Breast epithelium (tissue), 3 donors: ENCODE measurements at regions not wholly inside any gene's neighbourhood (a gene's known extent, or its start where the extent isn't known, plus 50 kb on each side); places are given as distances from the start of the nearest gene placed in this dataset.

Source experiments
- POLR2A ChIP-seq: fragments of 450-650 bp; IDR thresholded peaks from one replicate; pipeline ENCODE4 v1.6.1; 2016; ENCODE audit warnings: antibody characterized with exemption, mild to moderate bottlenecking, moderate library complexity
- POLR2AphosphoS5 ChIP-seq, 3 donors: sonication (generic); formaldehyde crosslinking; IDR thresholded peaks; one replicate each; pipeline ENCODE4 v1.6.1; 2017; ENCODE audit warnings: antibody characterized with exemption in 3 of 3
- TF ChIP-seq, protein P1 (sequence below), 3 donors: fragments of 450-650 bp; IDR thresholded peaks; one replicate each; pipeline ENCODE4 v1.5.1; 2016 to 2017; ENCODE audit warnings: antibody characterized with exemption in 3 of 3, mild to moderate bottlenecking in 3 of 3, moderate library complexity in 3 of 3

DNA sequence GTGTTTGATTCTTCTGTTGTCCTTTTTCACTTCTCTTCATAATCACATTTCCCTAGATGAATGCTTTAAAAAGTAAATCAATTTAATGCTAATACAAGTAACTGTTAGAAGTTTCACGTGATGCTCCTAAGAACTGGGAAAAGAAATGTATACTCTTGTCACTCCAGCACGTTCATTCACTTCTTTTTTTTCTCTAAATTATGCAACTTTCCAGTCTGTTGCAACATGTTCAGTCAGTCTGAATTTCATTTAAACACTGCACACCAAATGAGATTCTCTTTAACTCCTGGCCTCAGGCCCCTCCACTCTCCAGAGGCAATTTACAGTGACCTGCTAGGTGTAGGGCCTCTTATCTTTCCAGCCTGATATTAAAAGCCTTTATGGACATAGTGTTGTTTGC is 321.9 kb downstream of the HS3ST1 start:
- TF ChIP-seq, protein P1, sequence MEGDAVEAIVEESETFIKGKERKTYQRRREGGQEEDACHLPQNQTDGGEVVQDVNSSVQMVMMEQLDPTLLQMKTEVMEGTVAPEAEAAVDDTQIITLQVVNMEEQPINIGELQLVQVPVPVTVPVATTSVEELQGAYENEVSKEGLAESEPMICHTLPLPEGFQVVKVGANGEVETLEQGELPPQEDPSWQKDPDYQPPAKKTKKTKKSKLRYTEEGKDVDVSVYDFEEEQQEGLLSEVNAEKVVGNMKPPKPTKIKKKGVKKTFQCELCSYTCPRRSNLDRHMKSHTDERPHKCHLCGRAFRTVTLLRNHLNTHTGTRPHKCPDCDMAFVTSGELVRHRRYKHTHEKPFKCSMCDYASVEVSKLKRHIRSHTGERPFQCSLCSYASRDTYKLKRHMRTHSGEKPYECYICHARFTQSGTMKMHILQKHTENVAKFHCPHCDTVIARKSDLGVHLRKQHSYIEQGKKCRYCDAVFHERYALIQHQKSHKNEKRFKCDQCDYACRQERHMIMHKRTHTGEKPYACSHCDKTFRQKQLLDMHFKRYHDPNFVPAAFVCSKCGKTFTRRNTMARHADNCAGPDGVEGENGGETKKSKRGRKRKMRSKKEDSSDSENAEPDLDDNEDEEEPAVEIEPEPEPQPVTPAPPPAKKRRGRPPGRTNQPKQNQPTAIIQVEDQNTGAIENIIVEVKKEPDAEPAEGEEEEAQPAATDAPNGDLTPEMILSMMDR (IDR thresholded peaks at IDR 0.05) = no peak
- TF ChIP-seq POLR2A = no peak
- TF ChIP-seq POLR2AphosphoS5 (IDR thresholded peaks at IDR 0.05) = no peak
